ENCODE measurements at regions not wholly inside any gene's neighbourhood (a gene's known extent, or its start where the extent isn't known, plus 50 kb on each side); places are given as distances from the start of the nearest gene placed in this dataset.
A peak's percentile ranks its signal among the peaks of the same experiment; 100 is the strongest.

DNA sequence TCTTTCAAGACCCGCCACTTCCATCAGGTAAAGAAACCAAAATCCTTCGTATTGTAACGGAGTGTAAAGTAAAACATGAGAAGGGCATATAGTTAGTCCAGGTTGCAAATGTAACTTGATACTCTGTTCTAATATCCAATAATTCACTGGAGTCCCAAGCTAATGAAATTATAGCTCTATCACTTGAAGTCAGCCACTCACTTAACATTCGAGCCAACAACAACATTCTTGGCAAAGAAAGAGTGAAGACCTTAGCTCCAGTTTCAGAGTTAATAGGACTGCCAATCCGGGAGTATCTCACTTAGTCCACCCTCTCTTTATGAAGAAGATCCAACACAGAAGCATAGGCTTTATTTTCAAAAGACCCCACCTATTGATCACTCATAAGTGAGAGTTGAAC, 298.0 kb upstream of the SOX11 start:
- Histone ChIP-seq H3K27me3 (ENCODE audit: control insufficient read depth, insufficient read depth, low read length) (no peaks in the 10 kb centered on the region), H3K4me3 (ENCODE audit: insufficient read depth, low read depth, low read length) (no peak overlapping the region), H3K36me3 (replicated peaks; ENCODE audit: control insufficient read depth, insufficient read depth, low read length) (no peaks in the 10 kb centered on the region)
- DNase-seq: no peak

DNA sequence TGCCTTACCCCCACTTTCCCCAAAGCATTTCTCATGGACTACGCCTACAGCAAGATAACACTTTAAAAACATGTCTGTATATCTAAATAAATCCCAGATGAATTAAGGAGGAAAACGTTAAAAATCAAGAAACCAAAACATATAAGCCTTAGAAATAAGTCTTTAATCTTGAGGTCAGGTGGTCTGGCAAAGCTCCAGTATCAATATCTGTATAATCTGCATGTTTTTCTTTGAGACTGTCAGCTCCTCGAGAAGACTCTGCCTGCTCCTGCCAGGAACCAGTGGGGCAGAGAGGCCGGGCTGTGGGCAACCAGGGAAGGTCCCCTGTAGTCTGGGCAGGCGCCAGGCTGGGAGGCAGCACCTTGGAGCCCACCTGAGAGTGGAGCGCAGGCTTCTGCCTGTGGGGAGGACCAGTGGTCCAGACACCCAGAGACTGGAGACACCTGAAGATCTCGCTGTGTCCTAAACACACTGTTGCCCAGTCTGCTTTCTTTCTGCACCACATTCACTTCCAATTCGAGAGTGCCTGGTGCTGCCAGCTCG, 291.0 kb upstream of the SOX11 start:
- H3K36me3 ChIP-seq (replicated peaks; ENCODE audit: control insufficient read depth, insufficient read depth, low read length): no peaks in the 10 kb centered on the region
- H3K27me3 ChIP-seq (ENCODE audit: control insufficient read depth, insufficient read depth, low read length): no peaks in the 10 kb centered on the region
- no peak for DNase-seq
- no peak overlapping the region for H3K4me3 ChIP-seq (ENCODE audit: insufficient read depth, low read depth, low read length)

DNA sequence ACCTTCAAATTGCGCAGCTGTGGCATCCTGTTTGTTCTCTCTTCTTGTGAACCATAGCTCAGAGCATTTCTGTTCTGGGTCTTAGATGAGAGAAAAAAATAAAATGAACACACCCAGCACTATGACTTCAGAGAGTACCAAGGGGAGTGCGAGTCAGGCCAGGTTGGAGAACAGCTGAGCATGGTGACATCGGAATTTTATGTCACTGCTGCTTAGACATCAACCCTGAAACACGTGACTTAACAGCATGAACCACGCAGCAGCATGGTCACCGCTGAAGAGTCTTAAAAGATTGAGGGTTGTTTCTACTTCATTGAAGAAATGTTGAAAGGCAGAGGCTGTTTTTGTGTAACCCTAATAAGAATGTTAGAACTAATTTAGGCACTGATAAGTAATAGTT, 288.8 kb upstream of the SOX11 start:
- no peak for DNase-seq
- H3K4me3 ChIP-seq (ENCODE audit: insufficient read depth, low read depth, low read length): no peak overlapping the region
- H3K27me3 ChIP-seq (ENCODE audit: control insufficient read depth, insufficient read depth, low read length): no peaks in the 10 kb centered on the region
- H3K36me3 ChIP-seq (replicated peaks; ENCODE audit: control insufficient read depth, insufficient read depth, low read length): no peaks in the 10 kb centered on the region

DNA sequence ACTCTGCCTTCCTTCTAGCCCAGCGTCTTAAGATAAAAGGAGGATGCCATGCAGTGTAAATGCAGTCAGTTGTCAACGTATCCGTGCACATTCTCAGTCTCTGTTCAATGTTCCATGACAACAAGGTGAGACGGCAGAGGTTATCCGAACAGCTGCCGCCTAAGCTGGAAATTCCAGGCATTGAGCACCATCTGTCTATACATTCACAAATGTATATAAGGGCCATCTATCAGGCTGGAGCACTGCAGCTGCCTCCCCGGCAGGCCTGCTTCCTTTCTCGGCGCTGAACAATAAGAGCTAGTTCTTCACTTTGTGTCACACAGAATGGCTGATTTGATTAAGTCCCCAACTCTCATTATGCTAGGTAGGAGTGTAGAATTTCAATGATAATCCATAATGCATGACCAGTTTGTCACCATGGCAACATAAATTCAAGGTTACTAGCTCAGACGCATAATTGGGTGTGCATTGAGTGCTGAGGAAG, 282.2 kb upstream of the SOX11 start:
- no peak for DNase-seq
- Histone ChIP-seq H3K27me3 (ENCODE audit: control insufficient read depth, insufficient read depth, low read length) (no peaks in the 10 kb centered on the region), H3K4me3 (ENCODE audit: insufficient read depth, low read depth, low read length) (no peak overlapping the region), H3K36me3 (replicated peaks; ENCODE audit: control insufficient read depth, insufficient read depth, low read length) (no peaks in the 10 kb centered on the region)

DNA sequence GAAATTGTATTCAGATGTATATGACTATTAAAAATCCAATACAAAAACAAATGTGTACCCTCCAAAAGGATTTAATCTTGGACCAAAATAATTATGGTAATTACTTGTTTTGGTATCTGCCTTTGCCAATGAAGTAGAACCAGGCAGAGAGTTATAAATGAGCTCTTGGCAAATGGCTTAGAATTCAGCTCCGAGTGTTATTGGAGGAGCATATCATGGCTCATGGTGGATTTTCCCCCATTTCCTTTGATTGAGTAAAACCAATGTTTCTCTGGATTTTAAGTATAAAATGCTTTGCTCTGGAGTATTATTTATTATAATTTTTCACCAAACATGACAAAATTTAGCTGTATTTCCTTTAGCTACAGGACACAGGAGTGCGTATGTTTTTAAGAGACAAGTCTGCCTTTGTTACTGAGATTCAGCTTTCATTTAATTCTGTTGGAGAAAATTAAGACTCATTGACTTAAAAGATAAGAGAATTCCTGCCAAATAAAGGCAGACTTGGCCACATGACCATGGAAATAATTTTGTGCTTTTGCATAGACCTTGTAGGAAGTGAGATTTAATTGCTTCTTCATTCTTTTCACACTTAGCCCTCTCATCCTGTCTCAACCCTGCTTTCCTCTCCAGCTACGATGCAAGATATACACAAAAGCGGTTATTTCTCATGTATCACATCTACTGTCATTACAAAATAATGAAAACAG, 281.0 kb upstream of the SOX11 start:
- Histone ChIP-seq H3K27me3 (ENCODE audit: control insufficient read depth, insufficient read depth, low read length) (no peaks in the 10 kb centered on the region), H3K4me3 (ENCODE audit: insufficient read depth, low read depth, low read length) (no peak overlapping the region), H3K36me3 (replicated peaks; ENCODE audit: control insufficient read depth, insufficient read depth, low read length) (no peaks in the 10 kb centered on the region)
- no peak for DNase-seq

DNA sequence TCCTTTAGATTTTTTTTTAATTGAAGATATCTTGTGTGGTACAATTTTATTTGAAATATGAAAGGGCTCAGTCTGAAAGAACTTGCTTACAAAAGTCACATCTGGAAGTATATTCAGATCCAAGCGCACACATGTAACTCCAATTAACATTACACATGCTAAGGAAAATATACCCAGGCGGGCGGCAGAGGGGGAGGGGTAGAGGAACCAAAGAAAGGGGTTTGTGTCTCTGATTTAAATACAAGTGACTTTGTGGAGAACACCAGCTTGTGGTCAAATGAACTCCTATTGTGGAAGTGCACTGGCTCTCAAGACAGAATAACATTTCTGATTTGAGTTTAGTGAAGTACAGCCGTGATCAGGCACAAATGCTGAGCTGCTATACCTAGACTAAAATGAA, 280.2 kb upstream of the SOX11 start:
- no peak overlapping the region for H3K4me3 ChIP-seq (ENCODE audit: insufficient read depth, low read depth, low read length)
- H3K27me3 ChIP-seq (ENCODE audit: control insufficient read depth, insufficient read depth, low read length): no peaks in the 10 kb centered on the region
- peak; percentile 19 for DNase-seq
- no peaks in the 10 kb centered on the region for H3K36me3 ChIP-seq (replicated peaks; ENCODE audit: control insufficient read depth, insufficient read depth, low read length)

DNA sequence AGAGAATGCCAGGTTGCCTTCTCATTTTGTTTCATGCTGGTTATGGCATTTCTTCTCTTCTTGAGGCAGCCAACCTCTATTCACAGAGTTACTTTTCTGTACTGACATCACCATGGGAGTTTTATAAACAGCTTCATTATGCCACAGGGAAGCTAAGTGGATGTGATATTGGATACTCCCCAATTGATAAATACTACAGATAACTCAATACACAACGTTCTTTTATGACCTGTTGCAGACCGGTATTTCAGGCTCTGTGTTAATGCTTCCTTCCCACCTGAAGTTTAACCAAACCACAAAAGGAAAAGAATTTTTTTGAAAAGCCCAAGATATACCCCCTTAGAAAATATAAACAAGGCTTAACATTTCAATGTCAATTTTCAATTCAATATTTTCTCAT, 258.3 kb upstream of the SOX11 start:
- Histone ChIP-seq H3K4me3 (ENCODE audit: insufficient read depth, low read depth, low read length) (no peak overlapping the region), H3K27me3 (ENCODE audit: control insufficient read depth, insufficient read depth, low read length) (no peaks in the 10 kb centered on the region), H3K36me3 (replicated peaks; ENCODE audit: control insufficient read depth, insufficient read depth, low read length) (no peaks in the 10 kb centered on the region)
- DNase-seq: no peak

DNA sequence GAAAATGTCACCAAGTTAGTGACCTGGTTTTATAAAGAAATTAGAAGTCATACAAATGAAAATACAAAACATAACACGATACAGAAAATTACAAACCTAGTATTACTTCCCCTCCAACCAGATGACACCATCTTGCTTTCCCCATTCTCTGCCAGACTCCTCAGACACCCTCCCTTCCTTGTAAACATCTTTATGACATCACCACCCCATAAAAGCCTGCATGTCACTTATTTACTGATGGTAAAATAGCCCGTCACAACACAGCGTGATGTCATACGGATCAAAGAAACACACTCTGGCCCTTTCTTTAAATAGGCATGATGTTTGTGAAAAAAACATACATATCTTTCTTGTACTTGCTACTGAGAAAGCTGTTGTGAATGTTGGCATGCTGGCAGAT, 254.8 kb upstream of the SOX11 start:
- DNase-seq: no peak
- no peak overlapping the region for H3K4me3 ChIP-seq (ENCODE audit: insufficient read depth, low read depth, low read length)

DNA sequence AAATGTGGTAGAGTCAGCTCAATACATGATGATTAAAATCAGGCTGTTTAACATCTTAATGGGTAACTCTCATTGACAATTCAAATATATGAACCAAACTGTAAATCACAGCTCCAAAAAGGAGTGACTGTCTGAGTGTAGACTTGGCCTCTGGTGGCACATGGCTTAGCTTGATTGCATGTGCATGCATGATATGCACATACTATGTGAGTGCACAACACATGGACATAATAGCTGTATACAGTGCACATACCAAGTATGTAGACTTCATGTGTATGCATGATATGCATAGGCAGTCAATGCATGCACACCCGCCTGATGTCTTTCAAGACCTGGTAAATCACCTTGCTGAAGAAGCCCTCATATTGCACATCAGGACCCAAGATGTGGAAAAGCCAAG, 252.0 kb upstream of the SOX11 start:
- no peak overlapping the region for H3K4me3 ChIP-seq (ENCODE audit: insufficient read depth, low read depth, low read length)
- no peak for DNase-seq
- no peaks in the 10 kb centered on the region for H3K36me3 ChIP-seq (replicated peaks; ENCODE audit: control insufficient read depth, insufficient read depth, low read length)
- no peaks in the 10 kb centered on the region for H3K27me3 ChIP-seq (ENCODE audit: control insufficient read depth, insufficient read depth, low read length)

More for the DNA sequence above, 254.8 kb upstream of the SOX11 start:
- no peaks in the 10 kb centered on the region for H3K27me3 ChIP-seq (ENCODE audit: control insufficient read depth, insufficient read depth, low read length)
- no peaks in the 10 kb centered on the region for H3K36me3 ChIP-seq (replicated peaks; ENCODE audit: control insufficient read depth, insufficient read depth, low read length)

DNA sequence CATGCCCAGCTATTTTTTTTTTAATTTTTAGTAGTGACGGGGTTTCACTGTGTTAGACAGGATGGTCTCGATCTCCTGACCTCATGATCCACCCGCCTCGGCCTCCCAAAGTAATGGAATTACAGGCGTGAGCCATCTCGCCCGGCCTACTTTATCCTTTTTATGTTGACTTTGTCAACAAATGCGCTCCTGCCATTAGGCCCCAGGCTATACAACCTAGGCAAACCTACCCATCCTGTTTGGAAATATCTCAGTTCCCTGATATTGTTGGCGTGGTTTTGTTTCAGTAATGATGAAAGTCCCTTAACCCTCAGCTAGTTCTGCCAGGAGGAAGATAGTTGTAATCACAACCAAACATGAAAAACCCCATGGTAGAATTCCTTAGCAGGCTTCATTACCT, 249.4 kb upstream of the SOX11 start:
- Histone ChIP-seq H3K27me3 (ENCODE audit: control insufficient read depth, insufficient read depth, low read length) (no peaks in the 10 kb centered on the region), H3K4me3 (ENCODE audit: insufficient read depth, low read depth, low read length) (no peak overlapping the region), H3K36me3 (replicated peaks; ENCODE audit: control insufficient read depth, insufficient read depth, low read length) (no peaks in the 10 kb centered on the region)
- no peak for DNase-seq

DNA sequence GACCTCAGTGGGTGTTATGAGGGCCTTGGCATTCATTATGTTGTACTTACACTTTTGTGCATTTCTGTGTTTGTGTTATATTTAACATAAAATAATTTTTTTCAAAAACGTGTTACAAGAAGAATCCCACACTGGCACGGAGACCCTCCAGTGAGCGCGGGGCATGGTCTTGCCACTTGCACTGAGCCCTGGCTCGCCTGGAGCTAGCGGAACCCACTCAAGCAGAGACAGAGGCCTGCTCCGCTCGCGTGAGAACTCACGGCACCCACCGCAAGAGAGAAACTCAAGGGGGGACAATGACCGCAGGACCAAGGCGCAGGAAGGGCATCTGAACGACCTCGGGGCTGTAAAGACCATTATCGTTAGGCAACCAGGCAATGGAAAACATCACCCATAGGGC, 248.0 kb upstream of the SOX11 start:
- Histone ChIP-seq H3K27me3 (ENCODE audit: control insufficient read depth, insufficient read depth, low read length) (no peaks in the 10 kb centered on the region), H3K4me3 (ENCODE audit: insufficient read depth, low read depth, low read length) (no peak overlapping the region), H3K36me3 (replicated peaks; ENCODE audit: control insufficient read depth, insufficient read depth, low read length) (no peaks in the 10 kb centered on the region)
- no peak for DNase-seq

DNA sequence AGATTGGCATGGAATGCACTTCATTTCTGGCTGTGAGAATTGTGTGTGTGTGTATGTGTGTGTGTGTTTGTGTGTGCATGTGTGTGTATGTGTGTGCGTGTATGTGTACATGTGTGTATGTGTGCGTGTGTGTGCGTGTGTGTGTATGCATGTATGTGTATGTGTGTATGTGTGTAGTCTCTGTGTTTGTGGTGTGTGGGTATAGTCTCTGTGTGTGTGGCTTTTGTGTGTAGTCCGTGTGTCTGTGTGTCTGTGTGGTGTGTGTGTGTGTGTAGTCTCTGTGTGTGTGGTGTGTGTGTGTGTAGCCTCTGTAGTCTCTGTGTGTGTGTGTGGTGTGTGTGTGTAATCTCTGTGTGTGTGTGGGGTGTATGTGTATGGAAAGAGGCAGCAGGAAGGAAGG, 247.3 kb upstream of the SOX11 start:
- no peak for DNase-seq
- no peak overlapping the region for H3K4me3 ChIP-seq (ENCODE audit: insufficient read depth, low read depth, low read length)
- no peaks in the 10 kb centered on the region for H3K27me3 ChIP-seq (ENCODE audit: control insufficient read depth, insufficient read depth, low read length)
- no peaks in the 10 kb centered on the region for H3K36me3 ChIP-seq (replicated peaks; ENCODE audit: control insufficient read depth, insufficient read depth, low read length)

DNA sequence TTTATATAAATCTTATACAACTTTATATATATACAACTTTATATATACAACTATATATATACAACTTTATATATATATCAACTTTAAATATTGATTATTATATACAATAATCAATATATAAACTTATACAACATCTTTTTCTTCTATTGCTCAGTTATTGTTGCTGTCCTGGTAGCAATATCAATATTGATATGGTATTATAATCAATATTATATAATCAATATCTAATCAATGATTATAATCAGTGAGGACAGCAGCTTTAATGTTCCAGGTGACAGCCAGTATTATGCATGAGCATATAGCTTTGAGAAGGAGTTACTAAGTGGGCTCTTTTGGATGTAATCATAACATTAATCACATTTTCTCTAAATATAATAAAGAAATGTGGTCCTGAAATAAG, 242.3 kb upstream of the SOX11 start:
- H3K4me3 ChIP-seq (ENCODE audit: insufficient read depth, low read depth, low read length): no peak overlapping the region
- no peaks in the 10 kb centered on the region for H3K27me3 ChIP-seq (ENCODE audit: control insufficient read depth, insufficient read depth, low read length)
- no peak for DNase-seq
- no peaks in the 10 kb centered on the region for H3K36me3 ChIP-seq (replicated peaks; ENCODE audit: control insufficient read depth, insufficient read depth, low read length)

DNA sequence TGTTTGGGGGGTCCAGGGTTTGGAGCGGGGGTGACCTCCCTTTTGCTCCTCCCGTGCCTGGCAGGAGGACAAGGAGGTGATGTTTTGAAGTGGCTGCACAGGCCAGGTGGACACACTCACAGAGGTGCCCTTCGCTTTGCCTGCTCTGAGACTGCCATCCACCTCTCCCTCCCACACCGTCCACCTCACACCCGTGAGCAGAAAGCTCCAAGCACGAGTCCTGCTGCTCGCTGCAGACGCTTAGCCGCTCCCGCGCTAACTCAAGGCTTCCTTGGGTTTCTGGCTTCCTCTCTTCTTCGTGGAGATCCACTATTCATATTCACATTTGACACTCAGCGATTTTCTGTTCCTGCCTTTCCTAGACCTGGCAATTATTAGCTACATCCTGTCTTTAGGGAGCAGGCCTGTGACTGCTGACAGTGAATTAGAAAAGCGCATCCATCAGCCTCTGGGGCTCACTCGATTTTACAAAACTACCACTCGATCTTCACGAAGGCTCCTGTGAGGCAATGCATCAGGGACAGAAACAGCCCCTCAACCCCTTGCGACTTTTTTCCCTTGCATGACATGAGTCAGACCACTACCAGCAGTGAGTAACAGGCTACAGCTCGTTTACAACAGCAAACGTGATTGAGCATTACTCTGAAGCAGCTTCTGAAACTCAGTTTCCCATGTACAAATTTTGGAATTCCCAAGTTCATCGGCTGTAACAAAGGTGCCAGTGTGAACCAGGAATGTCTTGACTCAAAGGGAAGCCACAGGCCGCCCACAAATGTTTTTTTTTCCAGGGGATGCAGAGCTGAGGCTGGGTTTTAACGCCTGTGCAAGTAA, 238.7 kb upstream of the SOX11 start:
- H3K36me3 ChIP-seq (replicated peaks; ENCODE audit: control insufficient read depth, insufficient read depth, low read length): no peaks in the 10 kb centered on the region
- no peak for DNase-seq
- H3K4me3 ChIP-seq (ENCODE audit: insufficient read depth, low read depth, low read length): no peak overlapping the region

DNA sequence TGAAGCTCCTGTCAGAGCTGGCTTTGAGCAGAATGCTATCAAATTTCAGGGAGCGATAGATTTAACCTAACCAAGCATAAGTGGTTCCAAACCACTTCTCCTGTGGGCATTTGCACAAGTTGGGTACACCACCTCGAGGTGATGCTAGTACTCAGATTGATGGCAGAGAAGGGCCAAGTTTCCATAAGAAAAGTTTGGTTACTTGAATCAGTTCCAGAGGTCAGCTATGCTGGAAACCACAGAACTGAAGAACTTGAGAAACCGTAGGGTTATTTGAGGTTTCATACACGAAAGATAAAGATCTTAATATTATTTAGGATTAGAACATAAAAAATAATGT, 238.2 kb upstream of the SOX11 start:
- Histone ChIP-seq H3K36me3 (replicated peaks; ENCODE audit: control insufficient read depth, insufficient read depth, low read length) (no peaks in the 10 kb centered on the region), H3K27me3 (ENCODE audit: control insufficient read depth, insufficient read depth, low read length) (no peaks in the 10 kb centered on the region), H3K4me3 (ENCODE audit: insufficient read depth, low read depth, low read length) (no peak overlapping the region)
- no peak for DNase-seq

More for the DNA sequence above, 238.7 kb upstream of the SOX11 start:
- H3K27me3 ChIP-seq (ENCODE audit: control insufficient read depth, insufficient read depth, low read length): no peaks in the 10 kb centered on the region
